ENCODE measurements at regions not wholly inside any gene's neighbourhood (a gene's known extent, or its start where the extent isn't known, plus 50 kb on each side); places are given as distances from the start of the nearest gene placed in this dataset.
A peak's percentile ranks its signal among the peaks of the same experiment; 100 is the strongest.

DNA sequence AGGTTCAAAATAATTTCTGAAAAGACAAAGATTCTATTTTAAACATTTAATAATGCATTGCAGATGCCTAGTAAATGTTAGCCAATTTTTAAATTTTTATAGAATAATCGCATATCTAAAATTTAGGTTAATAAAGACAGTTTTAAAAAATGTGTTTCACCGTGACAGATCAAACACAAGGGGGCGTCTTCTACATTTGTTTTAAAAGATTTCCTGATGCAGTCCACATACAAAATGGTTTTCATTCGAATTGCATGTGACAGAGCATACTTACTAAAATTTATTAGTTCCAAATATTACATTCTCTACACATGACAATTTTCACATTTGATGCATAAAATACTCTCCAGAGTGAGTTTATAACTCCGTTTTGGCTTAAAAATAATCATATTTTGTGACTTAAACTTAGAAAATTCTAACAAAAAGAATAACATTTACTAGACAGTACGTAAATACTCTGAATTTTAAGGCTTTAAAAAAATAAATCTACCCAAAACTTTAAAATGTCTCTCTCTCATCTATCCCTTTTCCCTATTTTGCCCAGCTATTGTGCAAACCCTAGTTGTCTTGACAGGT, 75.5 kb downstream of the ADAMTS1 start:
- no peak overlapping the region for H3K4me3 ChIP-seq (ENCODE audit: insufficient read depth, low read length)
- H3K4me1 ChIP-seq (ENCODE audit: insufficient read depth, low read length) = no peaks in the 10 kb centered on the region
- H3K4me2 ChIP-seq (ENCODE audit: insufficient read depth, low read length) = no peak overlapping the region
- no peak overlapping the region for H2AFZ ChIP-seq (ENCODE audit: low read length)
- no peaks in the 10 kb centered on the region for H3K79me2 ChIP-seq (ENCODE audit: insufficient read depth, low read length)
- no peak overlapping the region for H3K27ac ChIP-seq (ENCODE audit: low read depth, low read length)
- no peaks in the 10 kb centered on the region for H3K36me3 ChIP-seq (ENCODE audit: insufficient read depth, low read length)
- no peaks in the 10 kb centered on the region for H3K27me3 ChIP-seq (ENCODE audit: insufficient read depth, low read length)
- DNase-seq (ENCODE audit: insufficient read length, low spot score, missing footprints) = peak; percentile 77
- no peaks in the 10 kb centered on the region for H3K9me3 ChIP-seq (ENCODE audit: low read depth, low read length)
- TF ChIP-seq, protein P1, sequence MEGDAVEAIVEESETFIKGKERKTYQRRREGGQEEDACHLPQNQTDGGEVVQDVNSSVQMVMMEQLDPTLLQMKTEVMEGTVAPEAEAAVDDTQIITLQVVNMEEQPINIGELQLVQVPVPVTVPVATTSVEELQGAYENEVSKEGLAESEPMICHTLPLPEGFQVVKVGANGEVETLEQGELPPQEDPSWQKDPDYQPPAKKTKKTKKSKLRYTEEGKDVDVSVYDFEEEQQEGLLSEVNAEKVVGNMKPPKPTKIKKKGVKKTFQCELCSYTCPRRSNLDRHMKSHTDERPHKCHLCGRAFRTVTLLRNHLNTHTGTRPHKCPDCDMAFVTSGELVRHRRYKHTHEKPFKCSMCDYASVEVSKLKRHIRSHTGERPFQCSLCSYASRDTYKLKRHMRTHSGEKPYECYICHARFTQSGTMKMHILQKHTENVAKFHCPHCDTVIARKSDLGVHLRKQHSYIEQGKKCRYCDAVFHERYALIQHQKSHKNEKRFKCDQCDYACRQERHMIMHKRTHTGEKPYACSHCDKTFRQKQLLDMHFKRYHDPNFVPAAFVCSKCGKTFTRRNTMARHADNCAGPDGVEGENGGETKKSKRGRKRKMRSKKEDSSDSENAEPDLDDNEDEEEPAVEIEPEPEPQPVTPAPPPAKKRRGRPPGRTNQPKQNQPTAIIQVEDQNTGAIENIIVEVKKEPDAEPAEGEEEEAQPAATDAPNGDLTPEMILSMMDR (IDR thresholded peaks at IDR 0.05; ENCODE audit: extremely low read depth, low read depth, low read length) = peak; percentile 65
- no peaks in the 10 kb centered on the region for H4K20me1 ChIP-seq (ENCODE audit: insufficient read depth, low read length)

DNA sequence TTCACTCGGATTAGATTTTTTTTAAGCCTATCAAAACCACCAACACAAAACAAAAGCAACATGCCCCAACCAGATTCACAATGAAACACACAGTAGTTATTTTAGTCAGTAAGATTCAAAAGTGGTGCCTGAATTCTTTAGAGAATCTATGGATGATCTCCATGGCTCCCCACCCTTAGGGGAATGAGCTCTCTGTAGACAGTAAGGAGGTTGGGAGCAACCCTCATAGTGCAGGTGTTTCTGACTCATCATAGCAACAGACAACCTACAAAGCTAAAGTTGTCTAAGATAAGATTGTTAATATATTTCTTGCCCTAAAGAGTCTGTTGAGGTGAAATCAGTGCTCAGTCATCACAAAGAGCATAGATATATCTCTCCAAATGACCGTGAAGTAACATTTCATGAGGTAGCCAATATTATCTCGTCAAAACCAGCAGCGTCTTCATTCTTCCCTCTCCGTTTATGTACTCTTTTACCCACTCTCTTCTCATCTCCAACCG, 78.3 kb downstream of the ADAMTS1 start:
- H3K27me3 ChIP-seq (ENCODE audit: insufficient read depth, low read length) = no peaks in the 10 kb centered on the region
- no peaks in the 10 kb centered on the region for H3K36me3 ChIP-seq (ENCODE audit: insufficient read depth, low read length)
- H3K4me2 ChIP-seq (ENCODE audit: insufficient read depth, low read length) = no peak overlapping the region
- H2AFZ ChIP-seq (ENCODE audit: low read length) = no peak overlapping the region
- no peaks in the 10 kb centered on the region for H3K4me1 ChIP-seq (ENCODE audit: insufficient read depth, low read length)
- no peak overlapping the region for H3K4me3 ChIP-seq (ENCODE audit: insufficient read depth, low read length)
- H3K79me2 ChIP-seq (ENCODE audit: insufficient read depth, low read length) = no peaks in the 10 kb centered on the region
- H3K9me3 ChIP-seq (ENCODE audit: low read depth, low read length) = no peaks in the 10 kb centered on the region
- DNase-seq (ENCODE audit: insufficient read length, low spot score, missing footprints) = no peak
- H4K20me1 ChIP-seq (ENCODE audit: insufficient read depth, low read length) = no peaks in the 10 kb centered on the region
- H3K27ac ChIP-seq (ENCODE audit: low read depth, low read length) = no peak overlapping the region
- TF ChIP-seq, protein P1 (IDR thresholded peaks at IDR 0.05; ENCODE audit: extremely low read depth, low read depth, low read length) = no peak

DNA sequence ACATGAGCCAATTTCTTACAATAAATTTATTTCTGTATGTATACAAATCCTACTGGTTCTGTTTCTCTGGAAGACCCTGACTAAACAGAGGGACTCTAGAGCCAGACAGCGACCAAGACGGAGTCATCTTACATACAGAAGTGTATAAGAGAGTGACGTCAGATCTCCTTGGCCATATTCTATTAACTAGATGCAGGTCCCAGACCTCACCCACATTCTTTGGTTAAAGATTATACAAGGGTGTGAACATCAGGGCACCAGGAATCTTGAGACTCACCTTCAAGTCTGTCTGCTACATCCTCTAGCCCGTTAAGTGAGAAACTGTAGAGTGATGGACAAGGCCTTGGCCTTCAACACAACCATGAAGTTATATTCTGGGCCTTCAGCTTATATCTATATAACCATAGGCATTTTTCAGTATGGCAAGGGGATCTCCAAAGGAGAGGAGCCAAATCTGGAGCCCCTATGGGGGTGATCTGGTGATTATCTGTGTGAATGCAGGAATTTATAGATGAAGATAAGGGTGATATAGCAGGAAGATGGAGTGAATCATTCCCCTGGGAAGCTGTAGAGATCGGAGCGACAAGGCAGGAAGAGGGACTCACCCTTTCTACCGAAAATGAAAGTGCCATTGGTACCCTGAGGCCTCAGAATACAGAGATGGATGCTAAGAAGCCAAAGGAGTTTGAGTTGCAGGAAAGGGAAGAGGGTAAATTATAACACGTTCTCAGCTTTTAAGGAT, 83.9 kb downstream of the ADAMTS1 start:
- Histone ChIP-seq H3K9me3 (ENCODE audit: low read depth, low read length) (no peaks in the 10 kb centered on the region), H3K4me1 (ENCODE audit: insufficient read depth, low read length) (peaks cover 6% of the 10 kb centered on the region), H3K27ac (ENCODE audit: low read depth, low read length) (no peak overlapping the region), H3K36me3 (ENCODE audit: insufficient read depth, low read length) (no peaks in the 10 kb centered on the region), H3K27me3 (ENCODE audit: insufficient read depth, low read length) (no peaks in the 10 kb centered on the region), H4K20me1 (ENCODE audit: insufficient read depth, low read length) (no peaks in the 10 kb centered on the region), H3K4me3 (ENCODE audit: insufficient read depth, low read length) (no peak overlapping the region), H2AFZ (ENCODE audit: low read length) (no peak overlapping the region), H3K79me2 (ENCODE audit: insufficient read depth, low read length) (no peaks in the 10 kb centered on the region), H3K4me2 (ENCODE audit: insufficient read depth, low read length) (no peak overlapping the region)
- TF ChIP-seq, protein P1 (IDR thresholded peaks at IDR 0.05; ENCODE audit: extremely low read depth, low read depth, low read length) = no peak
- DNase-seq (ENCODE audit: insufficient read length, low spot score, missing footprints) = no peak

DNA sequence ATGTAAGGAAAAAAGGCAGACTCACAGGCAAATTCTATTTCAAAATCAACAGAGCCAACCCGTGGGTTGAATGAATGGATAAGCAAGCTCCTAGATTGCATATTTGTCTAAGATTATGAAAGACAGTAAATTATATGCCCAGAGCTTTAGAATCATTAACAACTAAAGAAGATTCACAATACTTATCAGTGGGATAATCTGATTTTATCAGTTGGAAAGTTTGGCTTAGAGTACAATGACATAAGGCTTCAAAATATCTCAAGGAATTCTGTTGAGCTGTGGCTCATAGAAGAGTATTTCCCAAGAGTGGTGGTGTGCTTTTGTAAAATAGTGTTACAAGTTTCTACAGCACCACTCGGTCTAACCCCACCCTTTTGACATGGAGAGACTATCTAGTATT, 85.5 kb downstream of the ADAMTS1 start:
- H4K20me1 ChIP-seq (ENCODE audit: insufficient read depth, low read length) = no peaks in the 10 kb centered on the region
- DNase-seq (ENCODE audit: insufficient read length, low spot score, missing footprints) = no peak
- peaks cover 10% of the 10 kb centered on the region for H3K4me1 ChIP-seq (ENCODE audit: insufficient read depth, low read length)
- no peaks in the 10 kb centered on the region for H3K36me3 ChIP-seq (ENCODE audit: insufficient read depth, low read length)
- no peaks in the 10 kb centered on the region for H3K9me3 ChIP-seq (ENCODE audit: low read depth, low read length)
- no peak overlapping the region for H3K4me2 ChIP-seq (ENCODE audit: insufficient read depth, low read length)
- no peak overlapping the region for H3K4me3 ChIP-seq (ENCODE audit: insufficient read depth, low read length)
- no peaks in the 10 kb centered on the region for H3K79me2 ChIP-seq (ENCODE audit: insufficient read depth, low read length)
- TF ChIP-seq, protein P1 (IDR thresholded peaks at IDR 0.05; ENCODE audit: extremely low read depth, low read depth, low read length) = no peak
- no peak overlapping the region for H2AFZ ChIP-seq (ENCODE audit: low read length)
- no peaks in the 10 kb centered on the region for H3K27me3 ChIP-seq (ENCODE audit: insufficient read depth, low read length)
- no peak overlapping the region for H3K27ac ChIP-seq (ENCODE audit: low read depth, low read length)

Data from osteoblast (primary cell).